ENCODE measurements at regions not wholly inside any gene's neighbourhood (a gene's known extent, or its start where the extent isn't known, plus 50 kb on each side); places are given as distances from the start of the nearest gene placed in this dataset.

DNA sequence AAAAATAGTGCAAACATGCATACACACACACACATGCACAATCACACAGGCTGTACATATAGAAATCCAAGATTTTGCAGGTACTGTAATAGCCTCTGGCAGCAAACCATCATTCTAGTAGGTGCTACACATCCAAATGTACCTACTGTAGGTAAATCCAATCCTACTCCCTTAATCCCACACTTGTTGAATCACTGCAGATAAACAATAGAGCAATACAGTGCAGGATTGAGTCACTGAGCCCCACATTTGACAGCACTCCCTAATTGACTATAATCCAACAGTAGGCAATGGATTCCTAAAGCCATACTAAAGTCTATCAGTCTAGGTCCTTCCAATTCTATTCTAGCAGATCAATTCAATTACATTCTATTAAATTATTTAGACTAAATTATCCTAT lies 1640.5 kb upstream of the CDH9 start:
- ATAC-seq, result no peak
- no peak for TF ChIP-seq ZNF565 (CRISPR knock-in tag; conservative IDR thresholded peaks at IDR 0.05; ENCODE audit: low read depth)
- TF ChIP-seq ZNF8 (CRISPR knock-in tag; IDR thresholded peaks at IDR 0.05), result no peak

- ATAC-seq, result no peak
- TF ChIP-seq, protein P1, sequence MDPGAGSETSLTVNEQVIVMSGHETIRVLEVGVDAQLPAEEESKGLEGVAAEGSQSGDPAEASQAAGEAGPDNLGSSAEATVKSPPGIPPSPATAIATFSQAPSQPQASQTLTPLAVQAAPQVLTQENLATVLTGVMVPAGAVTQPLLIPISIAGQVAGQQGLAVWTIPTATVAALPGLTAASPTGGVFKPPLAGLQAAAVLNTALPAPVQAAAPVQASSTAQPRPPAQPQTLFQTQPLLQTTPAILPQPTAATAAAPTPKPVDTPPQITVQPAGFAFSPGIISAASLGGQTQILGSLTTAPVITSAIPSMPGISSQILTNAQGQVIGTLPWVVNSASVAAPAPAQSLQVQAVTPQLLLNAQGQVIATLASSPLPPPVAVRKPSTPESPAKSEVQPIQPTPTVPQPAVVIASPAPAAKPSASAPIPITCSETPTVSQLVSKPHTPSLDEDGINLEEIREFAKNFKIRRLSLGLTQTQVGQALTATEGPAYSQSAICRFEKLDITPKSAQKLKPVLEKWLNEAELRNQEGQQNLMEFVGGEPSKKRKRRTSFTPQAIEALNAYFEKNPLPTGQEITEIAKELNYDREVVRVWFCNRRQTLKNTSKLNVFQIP (CRISPR knock-in tag; IDR thresholded peaks at IDR 0.05; ENCODE audit: borderline replicate concordance, low read depth), result no peak
- TF ChIP-seq TOX (CRISPR knock-in tag; IDR thresholded peaks at IDR 0.05; ENCODE audit: borderline replicate concordance) (no peak), ARNTL (CRISPR knock-in tag; IDR thresholded peaks at IDR 0.05; ENCODE audit: borderline replicate concordance, low read depth) (no peak), ZNF565 (CRISPR knock-in tag; conservative IDR thresholded peaks at IDR 0.05; ENCODE audit: low read depth) (no peak), TCF4 (CRISPR knock-in tag; IDR thresholded peaks at IDR 0.05; ENCODE audit: borderline replicate concordance) (no peak), BACH2 (CRISPR knock-in tag; IDR thresholded peaks at IDR 0.05; ENCODE audit: borderline replicate concordance) (no peak), GLIS3 (CRISPR knock-in tag; IDR thresholded peaks at IDR 0.05) (no peak), ZC3H10 (CRISPR knock-in tag; IDR thresholded peaks at IDR 0.05) (no peak)
- TF ChIP-seq, protein P2, sequence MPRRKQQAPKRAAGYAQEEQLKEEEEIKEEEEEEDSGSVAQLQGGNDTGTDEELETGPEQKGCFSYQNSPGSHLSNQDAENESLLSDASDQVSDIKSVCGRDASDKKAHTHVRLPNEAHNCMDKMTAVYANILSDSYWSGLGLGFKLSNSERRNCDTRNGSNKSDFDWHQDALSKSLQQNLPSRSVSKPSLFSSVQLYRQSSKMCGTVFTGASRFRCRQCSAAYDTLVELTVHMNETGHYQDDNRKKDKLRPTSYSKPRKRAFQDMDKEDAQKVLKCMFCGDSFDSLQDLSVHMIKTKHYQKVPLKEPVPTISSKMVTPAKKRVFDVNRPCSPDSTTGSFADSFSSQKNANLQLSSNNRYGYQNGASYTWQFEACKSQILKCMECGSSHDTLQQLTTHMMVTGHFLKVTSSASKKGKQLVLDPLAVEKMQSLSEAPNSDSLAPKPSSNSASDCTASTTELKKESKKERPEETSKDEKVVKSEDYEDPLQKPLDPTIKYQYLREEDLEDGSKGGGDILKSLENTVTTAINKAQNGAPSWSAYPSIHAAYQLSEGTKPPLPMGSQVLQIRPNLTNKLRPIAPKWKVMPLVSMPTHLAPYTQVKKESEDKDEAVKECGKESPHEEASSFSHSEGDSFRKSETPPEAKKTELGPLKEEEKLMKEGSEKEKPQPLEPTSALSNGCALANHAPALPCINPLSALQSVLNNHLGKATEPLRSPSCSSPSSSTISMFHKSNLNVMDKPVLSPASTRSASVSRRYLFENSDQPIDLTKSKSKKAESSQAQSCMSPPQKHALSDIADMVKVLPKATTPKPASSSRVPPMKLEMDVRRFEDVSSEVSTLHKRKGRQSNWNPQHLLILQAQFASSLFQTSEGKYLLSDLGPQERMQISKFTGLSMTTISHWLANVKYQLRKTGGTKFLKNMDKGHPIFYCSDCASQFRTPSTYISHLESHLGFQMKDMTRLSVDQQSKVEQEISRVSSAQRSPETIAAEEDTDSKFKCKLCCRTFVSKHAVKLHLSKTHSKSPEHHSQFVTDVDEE (CRISPR knock-in tag; IDR thresholded peaks at IDR 0.05), result no peak
Measured at GRCh38 chr5:28666110-28666509, 1627.7 kb upstream of the CDH9 start.

- no peak for ATAC-seq
- TF ChIP-seq BACH2 (CRISPR knock-in tag; IDR thresholded peaks at IDR 0.05; ENCODE audit: borderline replicate concordance) (no peak), ZFP30 (CRISPR knock-in tag; IDR thresholded peaks at IDR 0.05) (no peak), ZNF70 (CRISPR knock-in tag; IDR thresholded peaks at IDR 0.05) (no peak), RARB (CRISPR knock-in tag; IDR thresholded peaks at IDR 0.05) (no peak), ESRRG (CRISPR knock-in tag; IDR thresholded peaks at IDR 0.05) (no peak), ZC3H10 (CRISPR knock-in tag; IDR thresholded peaks at IDR 0.05) (no peak), PPARA (CRISPR knock-in tag; IDR thresholded peaks at IDR 0.05; ENCODE audit: borderline replicate concordance) (no peak), ZFP3 (CRISPR knock-in tag; IDR thresholded peaks at IDR 0.05) (no peak), OSR1 (CRISPR knock-in tag; IDR thresholded peaks at IDR 0.05) (no peak), ISL1 (CRISPR knock-in tag; IDR thresholded peaks at IDR 0.05) (no peak), GLIS3 (CRISPR knock-in tag; IDR thresholded peaks at IDR 0.05) (no peak), TCF4 (CRISPR knock-in tag; IDR thresholded peaks at IDR 0.05; ENCODE audit: borderline replicate concordance) (no peak), ZNF565 (CRISPR knock-in tag; conservative IDR thresholded peaks at IDR 0.05; ENCODE audit: low read depth) (no peak)
- TF ChIP-seq, protein P2 (CRISPR knock-in tag; IDR thresholded peaks at IDR 0.05), result no peak
- TF ChIP-seq, protein P3, sequence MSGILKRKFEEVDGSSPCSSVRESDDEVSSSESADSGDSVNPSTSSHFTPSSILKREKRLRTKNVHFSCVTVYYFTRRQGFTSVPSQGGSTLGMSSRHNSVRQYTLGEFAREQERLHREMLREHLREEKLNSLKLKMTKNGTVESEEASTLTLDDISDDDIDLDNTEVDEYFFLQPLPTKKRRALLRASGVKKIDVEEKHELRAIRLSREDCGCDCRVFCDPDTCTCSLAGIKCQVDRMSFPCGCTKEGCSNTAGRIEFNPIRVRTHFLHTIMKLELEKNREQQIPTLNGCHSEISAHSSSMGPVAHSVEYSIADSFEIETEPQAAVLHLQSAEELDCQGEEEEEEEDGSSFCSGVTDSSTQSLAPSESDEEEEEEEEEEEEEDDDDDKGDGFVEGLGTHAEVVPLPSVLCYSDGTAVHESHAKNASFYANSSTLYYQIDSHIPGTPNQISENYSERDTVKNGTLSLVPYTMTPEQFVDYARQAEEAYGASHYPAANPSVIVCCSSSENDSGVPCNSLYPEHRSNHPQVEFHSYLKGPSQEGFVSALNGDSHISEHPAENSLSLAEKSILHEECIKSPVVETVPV (CRISPR knock-in tag; IDR thresholded peaks at IDR 0.05), result no peak
- TF ChIP-seq, protein P4, sequence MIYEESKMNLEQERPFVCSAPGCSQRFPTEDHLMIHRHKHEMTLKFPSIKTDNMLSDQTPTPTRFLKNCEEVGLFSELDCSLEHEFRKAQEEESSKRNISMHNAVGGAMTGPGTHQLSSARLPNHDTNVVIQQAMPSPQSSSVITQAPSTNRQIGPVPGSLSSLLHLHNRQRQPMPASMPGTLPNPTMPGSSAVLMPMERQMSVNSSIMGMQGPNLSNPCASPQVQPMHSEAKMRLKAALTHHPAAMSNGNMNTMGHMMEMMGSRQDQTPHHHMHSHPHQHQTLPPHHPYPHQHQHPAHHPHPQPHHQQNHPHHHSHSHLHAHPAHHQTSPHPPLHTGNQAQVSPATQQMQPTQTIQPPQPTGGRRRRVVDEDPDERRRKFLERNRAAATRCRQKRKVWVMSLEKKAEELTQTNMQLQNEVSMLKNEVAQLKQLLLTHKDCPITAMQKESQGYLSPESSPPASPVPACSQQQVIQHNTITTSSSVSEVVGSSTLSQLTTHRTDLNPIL (CRISPR knock-in tag; IDR thresholded peaks at IDR 0.05; ENCODE audit: low read depth), result no peak
- TF ChIP-seq, protein P1 (CRISPR knock-in tag; IDR thresholded peaks at IDR 0.05; ENCODE audit: borderline replicate concordance, low read depth), result no peak
Measured at GRCh38 chr5:28648108-28648507, 1609.7 kb upstream of the CDH9 start.

Measured in SK-N-SH treated with all-trans-retinoic acid at 6 μM for 48 hours (cell line).